HG03159 (cell line): ENCODE measurements at regions not wholly inside any gene's neighbourhood (a gene's known extent, or its start where the extent isn't known, plus 50 kb on each side); places are given as distances from the start of the nearest gene placed in this dataset.
A peak's percentile ranks its signal among the peaks of the same experiment; 100 is the strongest.
"Not testable (repeated sequence)": the region's sequence is repeated elsewhere in the genome, so short reads cannot be mapped to it uniquely, and the experiment has no call there.

ENCODE experiments used
- ATAC-seq: cut with Tn5 transposase; IDR thresholded peaks from one replicate; pipeline ENCODE4 v1.9.1; 2021; ENCODE audit warnings: mild to moderate bottlenecking, moderate library complexity; ENCODE audit not compliant: unreplicated experiment

- ATAC-seq: no peak
Observed at GRCh38 chr21:17738176-17738953, 80.8 kb downstream of the C21orf91 start.

GRCh38 chr21:17736072-17736471, 83.1 kb downstream of the C21orf91 start:
- ATAC-seq: no peak

- no peak for ATAC-seq
Observed at GRCh38 chr21:17733209-17733608, 85.9 kb downstream of the C21orf91 start.

GRCh38 chr21:17732306-17732705, 86.8 kb downstream of the C21orf91 start:
- ATAC-seq: no peak

- ATAC-seq: no peak
Observed at GRCh38 chr21:17731554-17731953, 87.6 kb downstream of the C21orf91 start.

GRCh38 chr21:17730782-17731181, 88.4 kb downstream of the C21orf91 start:
- ATAC-seq: no peak

- ATAC-seq: no peak
Observed at GRCh38 chr21:17729455-17729854, 89.7 kb downstream of the C21orf91 start.

- ATAC-seq: no peak
Observed at GRCh38 chr21:17727361-17727760, 91.8 kb downstream of the C21orf91 start.

- no peak for ATAC-seq
Observed at GRCh38 chr21:17726047-17726829, 92.9 kb downstream of the C21orf91 start.

GRCh38 chr21:17725339-17725738, 93.8 kb downstream of the C21orf91 start:
- no peak for ATAC-seq

GRCh38 chr21:17712887-17713286, 100.2 kb upstream of the BTG3 start:
- no peak for ATAC-seq

GRCh38 chr21:17711896-17712295, 99.2 kb upstream of the BTG3 start:
- ATAC-seq: no peak

GRCh38 chr21:17709266-17709611, 96.5 kb upstream of the BTG3 start:
- peak; percentile 100 for ATAC-seq

- ATAC-seq: peak; percentile 58
Observed at GRCh38 chr21:17708522-17709265, 96.0 kb upstream of the BTG3 start.

- peak; percentile 66 for ATAC-seq
Observed at GRCh38 chr21:17699524-17700189, 87.0 kb upstream of the BTG3 start.

- ATAC-seq: no peak
Observed at GRCh38 chr21:17697473-17697872, 84.8 kb upstream of the BTG3 start.

- ATAC-seq: not testable (repeated sequence)
Observed at GRCh38 chr21:17694416-17694815, 81.7 kb upstream of the BTG3 start.

- no peak for ATAC-seq
Observed at GRCh38 chr21:17693801-17694200, 81.1 kb upstream of the BTG3 start.

- ATAC-seq: no peak
Observed at GRCh38 chr21:17690078-17690494, 77.4 kb upstream of the BTG3 start.

GRCh38 chr21:17688912-17689874, 76.5 kb upstream of the BTG3 start:
- ATAC-seq: no peak
